Thoracic aorta (tissue), 2 donors: ENCODE measurements at regions not wholly inside any gene's neighbourhood (a gene's known extent, or its start where the extent isn't known, plus 50 kb on each side); places are given as distances from the start of the nearest gene placed in this dataset.

ENCODE experiments used
- ATAC-seq: fragments of 150-250 bp; one replicate; pipeline ENCODE4 v1.8.0; 2017; ENCODE audit warnings: low read depth; ENCODE audit not compliant: insufficient number of reproducible peaks, low FRiP score
- DNase-seq: peaks from one replicate; pipeline ENCODE4 v3.0.0-alpha.2; 2020; ENCODE audit warnings: low spot score
- H3K27ac ChIP-seq, 2 donors: fragments of 200-600 bp; sonication (generic); 1 replicate in 1 of 2; 2 replicates in 1 of 2; pipeline ENCODE4 v1.5.1; 2016; ENCODE audit warnings: mild to moderate bottlenecking in 2 of 2, moderate library complexity in 2 of 2
- H3K27me3 ChIP-seq: fragments of 200-600 bp; sonication (generic); replicated peaks from 2 replicates; pipeline ENCODE4 v1.6.0; 2016; ENCODE audit warnings: mild to moderate bottlenecking; ENCODE audit not compliant: insufficient read depth
- H3K36me3 ChIP-seq: fragments of 200-600 bp; sonication (generic); one replicate; pipeline ENCODE4 v1.5.1; 2016
- H3K4me1 ChIP-seq, 2 donors: fragments of 200-600 bp; sonication (generic); 1 replicate in 1 of 2; 2 replicates in 1 of 2; pipeline versions ENCODE4 v1.5.1 to v1.6.0; 2016; ENCODE audit warnings: low read depth in 2 of 2, mild to moderate bottlenecking in 1 of 2; ENCODE audit not compliant: control insufficient read depth in 1 of 2
- H3K4me3 ChIP-seq: fragments of 200-600 bp; sonication (generic); 2 replicates; pipeline ENCODE4 v1.5.1; 2016; ENCODE audit warnings: mild to moderate bottlenecking
- H3K9me3 ChIP-seq: fragments of 200-600 bp; sonication (generic); 2 replicates; pipeline ENCODE4 v1.5.1; 2016
- TF ChIP-seq, protein P1 (sequence below): fragments of 200-600 bp; sonication (generic); IDR thresholded peaks from one replicate; pipeline ENCODE4 v1.5.1; 2019; ENCODE audit warnings: antibody characterized with exemption

DNA sequence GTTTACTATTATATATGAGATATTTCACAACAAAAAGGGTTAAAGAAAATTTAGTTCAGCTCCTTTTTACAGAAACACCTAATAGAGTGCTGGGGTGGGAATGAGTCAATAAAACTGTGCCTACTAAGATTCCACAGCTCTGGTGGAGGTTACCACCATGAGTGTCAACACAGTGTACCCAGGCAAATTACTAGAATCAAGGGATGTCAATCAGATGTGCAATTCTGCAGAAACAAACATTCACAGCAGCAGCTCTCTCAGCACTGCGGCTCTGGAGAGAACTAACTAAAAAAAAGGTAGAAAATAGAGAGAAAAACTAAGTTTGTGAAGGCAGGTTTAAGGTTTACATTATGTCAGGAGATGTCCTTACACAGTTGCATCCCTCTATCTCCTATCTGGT is 1313.0 kb downstream of the MAT2B start:
- Histone ChIP-seq H3K4me3 (no peak overlapping the region), H3K36me3 (no peaks in the 10 kb centered on the region), H3K27me3 (no peaks in the 10 kb centered on the region), H3K27ac (no peak overlapping the region), H3K9me3 (no peaks in the 10 kb centered on the region), H3K4me1 (no peaks in the 10 kb centered on the region)
- TF ChIP-seq, protein P1, sequence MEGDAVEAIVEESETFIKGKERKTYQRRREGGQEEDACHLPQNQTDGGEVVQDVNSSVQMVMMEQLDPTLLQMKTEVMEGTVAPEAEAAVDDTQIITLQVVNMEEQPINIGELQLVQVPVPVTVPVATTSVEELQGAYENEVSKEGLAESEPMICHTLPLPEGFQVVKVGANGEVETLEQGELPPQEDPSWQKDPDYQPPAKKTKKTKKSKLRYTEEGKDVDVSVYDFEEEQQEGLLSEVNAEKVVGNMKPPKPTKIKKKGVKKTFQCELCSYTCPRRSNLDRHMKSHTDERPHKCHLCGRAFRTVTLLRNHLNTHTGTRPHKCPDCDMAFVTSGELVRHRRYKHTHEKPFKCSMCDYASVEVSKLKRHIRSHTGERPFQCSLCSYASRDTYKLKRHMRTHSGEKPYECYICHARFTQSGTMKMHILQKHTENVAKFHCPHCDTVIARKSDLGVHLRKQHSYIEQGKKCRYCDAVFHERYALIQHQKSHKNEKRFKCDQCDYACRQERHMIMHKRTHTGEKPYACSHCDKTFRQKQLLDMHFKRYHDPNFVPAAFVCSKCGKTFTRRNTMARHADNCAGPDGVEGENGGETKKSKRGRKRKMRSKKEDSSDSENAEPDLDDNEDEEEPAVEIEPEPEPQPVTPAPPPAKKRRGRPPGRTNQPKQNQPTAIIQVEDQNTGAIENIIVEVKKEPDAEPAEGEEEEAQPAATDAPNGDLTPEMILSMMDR = no peak
- ATAC-seq (no peak), DNase-seq (no peak)

DNA sequence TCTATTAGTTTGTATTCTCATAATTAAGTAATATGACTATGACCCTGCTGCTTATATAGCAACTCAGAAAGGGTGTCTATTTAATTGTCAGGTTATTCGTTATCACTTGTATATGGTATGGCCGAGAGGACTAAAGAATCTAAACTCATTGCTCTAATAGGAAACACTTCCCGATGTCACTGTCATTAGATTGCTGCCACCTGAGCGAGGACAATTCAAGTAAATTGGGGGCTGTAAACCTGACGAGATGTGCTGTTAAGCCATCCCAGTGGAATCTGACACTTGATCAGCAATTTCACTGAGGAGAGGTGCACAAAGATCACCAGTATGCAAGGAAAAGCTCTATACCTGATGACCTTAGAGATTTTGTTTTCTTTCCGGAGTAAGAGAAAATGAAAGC is 1319.3 kb downstream of the MAT2B start:
- Histone ChIP-seq H3K36me3 (no peaks in the 10 kb centered on the region), H3K27ac (no peak overlapping the region), H3K27me3 (no peaks in the 10 kb centered on the region), H3K4me1 (no peaks in the 10 kb centered on the region), H3K4me3 (no peak overlapping the region), H3K9me3 (no peaks in the 10 kb centered on the region)
- ATAC-seq (no peak), DNase-seq (no peak)
- TF ChIP-seq, protein P1 = no peak

DNA sequence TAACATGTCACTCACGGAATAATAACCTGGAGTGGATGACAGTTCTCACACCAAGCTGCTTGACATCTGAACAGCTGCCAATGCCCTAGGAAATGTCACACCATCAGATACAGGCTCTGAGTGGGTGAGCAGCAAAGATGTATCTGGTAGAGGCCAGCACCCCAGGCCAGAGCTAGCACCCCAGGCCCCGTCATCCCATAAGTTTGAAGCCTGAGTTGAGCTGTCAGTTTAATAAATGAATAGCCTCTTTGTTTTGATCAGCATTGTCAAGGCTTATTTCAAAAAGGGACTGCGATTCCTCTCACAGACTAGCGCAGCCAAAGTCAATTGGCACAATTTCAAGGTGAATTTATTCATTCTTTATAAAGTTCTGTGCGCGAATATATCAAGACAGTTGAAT is 1327.1 kb downstream of the MAT2B start:
- TF ChIP-seq, protein P1 = no peak
- Histone ChIP-seq H3K9me3 (no peaks in the 10 kb centered on the region), H3K27me3 (no peaks in the 10 kb centered on the region), H3K36me3 (no peaks in the 10 kb centered on the region), H3K4me3 (no peak overlapping the region), H3K27ac (no peak overlapping the region), H3K4me1 (no peaks in the 10 kb centered on the region)
- ATAC-seq = no peak
- DNase-seq = no peak

DNA sequence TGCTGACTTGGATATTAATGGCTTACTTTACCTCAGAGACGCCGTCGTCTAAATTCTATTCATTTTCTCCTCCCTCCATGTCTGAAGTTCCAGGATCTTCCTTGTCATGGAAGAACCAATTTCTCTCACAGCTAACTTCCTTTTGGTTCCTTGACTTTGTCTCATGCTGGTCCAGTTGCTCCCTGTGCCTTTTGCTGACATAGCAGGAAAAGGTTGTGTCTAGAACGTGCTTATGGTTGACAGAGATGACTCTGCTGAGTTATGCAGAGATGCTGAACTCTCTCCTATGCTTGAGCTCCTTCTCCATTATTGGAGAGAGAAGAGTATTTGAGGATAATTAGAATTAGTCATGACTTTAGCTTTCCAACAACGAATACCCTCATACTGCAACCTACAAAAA is 1338.9 kb downstream of the MAT2B start:
- H3K36me3 ChIP-seq = no peaks in the 10 kb centered on the region
- no peak overlapping the region for H3K4me3 ChIP-seq
- no peaks in the 10 kb centered on the region for H3K27me3 ChIP-seq
- H3K9me3 ChIP-seq = no peaks in the 10 kb centered on the region
- no peak overlapping the region for H3K27ac ChIP-seq
- TF ChIP-seq, protein P1 = no peak
- DNase-seq (no peak), ATAC-seq (no peak)
- no peaks in the 10 kb centered on the region for H3K4me1 ChIP-seq

DNA sequence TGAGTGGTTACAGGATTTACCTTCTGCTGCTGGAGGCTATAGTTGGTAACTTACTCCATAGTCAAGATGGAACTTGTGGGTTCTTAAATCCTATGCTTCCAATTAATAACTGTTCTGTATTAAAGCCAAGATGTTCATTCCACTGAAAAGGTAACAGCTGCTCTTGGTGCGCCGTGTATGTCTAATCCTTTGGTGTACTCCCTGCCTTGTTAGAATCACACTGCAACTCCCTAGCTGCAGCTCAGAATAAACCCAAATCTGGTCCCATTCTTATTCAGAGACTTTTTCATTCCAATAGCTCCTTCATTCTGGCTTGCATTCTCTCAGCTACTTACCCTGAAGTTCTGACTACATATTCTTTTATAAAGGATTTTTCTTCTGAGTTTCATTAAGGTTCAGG is 1355.5 kb downstream of the MAT2B start:
- H3K27ac ChIP-seq = no peak overlapping the region
- no peaks in the 10 kb centered on the region for H3K27me3 ChIP-seq
- H3K9me3 ChIP-seq = no peaks in the 10 kb centered on the region
- H3K36me3 ChIP-seq = no peaks in the 10 kb centered on the region
- TF ChIP-seq, protein P1 = no peak
- no peak for ATAC-seq
- H3K4me1 ChIP-seq = no peaks in the 10 kb centered on the region
- no peak for DNase-seq
- H3K4me3 ChIP-seq = no peak overlapping the region
